ENCODE measurements at regions not wholly inside any gene's neighbourhood (a gene's known extent, or its start where the extent isn't known, plus 50 kb on each side); places are given as distances from the start of the nearest gene placed in this dataset.

- Histone ChIP-seq H3K27me3 (ENCODE audit: control insufficient read depth, insufficient read depth, low read length) (no peaks in the 10 kb centered on the region), H3K9ac (ENCODE audit: low read length in 3 of 3) (no peak overlapping the region), H3K36me3 (ENCODE audit: control insufficient read depth in 2 of 3, insufficient read depth in 3 of 3, low read length in 3 of 3) (no peaks in the 10 kb centered on the region), H3K27ac (ENCODE audit: low read depth in 2 of 2, low read length in 2 of 2) (no peak overlapping the region), H3K4me1 (ENCODE audit: control insufficient read depth in 2 of 3, insufficient read depth in 2 of 3, low read depth in 1 of 3, low read length in 3 of 3) (peaks cover 0 to 4% (median 3%) of the 10 kb centered on the region in 3 donors), H3K4me3 (ENCODE audit: low read length in 3 of 3) (no peak overlapping the region), H3K9me3 (ENCODE audit: control insufficient read depth in 2 of 3, insufficient read depth in 1 of 3, low read length in 3 of 3) (peaks cover 0 to 3% (median 0%) of the 10 kb centered on the region in 3 donors)
- intact Hi-C loops (cut with DNase I): no loop called here
- TF ChIP-seq, protein P1, sequence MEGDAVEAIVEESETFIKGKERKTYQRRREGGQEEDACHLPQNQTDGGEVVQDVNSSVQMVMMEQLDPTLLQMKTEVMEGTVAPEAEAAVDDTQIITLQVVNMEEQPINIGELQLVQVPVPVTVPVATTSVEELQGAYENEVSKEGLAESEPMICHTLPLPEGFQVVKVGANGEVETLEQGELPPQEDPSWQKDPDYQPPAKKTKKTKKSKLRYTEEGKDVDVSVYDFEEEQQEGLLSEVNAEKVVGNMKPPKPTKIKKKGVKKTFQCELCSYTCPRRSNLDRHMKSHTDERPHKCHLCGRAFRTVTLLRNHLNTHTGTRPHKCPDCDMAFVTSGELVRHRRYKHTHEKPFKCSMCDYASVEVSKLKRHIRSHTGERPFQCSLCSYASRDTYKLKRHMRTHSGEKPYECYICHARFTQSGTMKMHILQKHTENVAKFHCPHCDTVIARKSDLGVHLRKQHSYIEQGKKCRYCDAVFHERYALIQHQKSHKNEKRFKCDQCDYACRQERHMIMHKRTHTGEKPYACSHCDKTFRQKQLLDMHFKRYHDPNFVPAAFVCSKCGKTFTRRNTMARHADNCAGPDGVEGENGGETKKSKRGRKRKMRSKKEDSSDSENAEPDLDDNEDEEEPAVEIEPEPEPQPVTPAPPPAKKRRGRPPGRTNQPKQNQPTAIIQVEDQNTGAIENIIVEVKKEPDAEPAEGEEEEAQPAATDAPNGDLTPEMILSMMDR (IDR thresholded peaks at IDR 0.05; ENCODE audit: borderline replicate concordance, extremely low read depth, insufficient read depth): no peak
- FAIRE-seq (no peak), DNase-seq (no peak)
These were observed 165.9 kb upstream of the GSC start for GRCh38 chr14:94935706-94936300.

GRCh38 chr14:94934276-94934810, 164.4 kb upstream of the GSC start:
- TF ChIP-seq, protein P1 (IDR thresholded peaks at IDR 0.05; ENCODE audit: borderline replicate concordance, extremely low read depth, insufficient read depth): no peak
- Histone ChIP-seq H3K4me3 (ENCODE audit: low read length in 3 of 3) (no peak overlapping the region), H3K36me3 (ENCODE audit: control insufficient read depth in 2 of 3, insufficient read depth in 3 of 3, low read length in 3 of 3) (no peaks in the 10 kb centered on the region), H3K9me3 (ENCODE audit: control insufficient read depth in 2 of 3, insufficient read depth in 1 of 3, low read length in 3 of 3) (peaks cover 0 to 3% (median 0%) of the 10 kb centered on the region in 3 donors), H3K27me3 (ENCODE audit: control insufficient read depth, insufficient read depth, low read length) (no peaks in the 10 kb centered on the region), H3K9ac (ENCODE audit: low read length in 3 of 3) (no peak overlapping the region), H3K4me1 (ENCODE audit: control insufficient read depth in 2 of 3, insufficient read depth in 2 of 3, low read depth in 1 of 3, low read length in 3 of 3) (peaks cover 0 to 4% (median 3%) of the 10 kb centered on the region in 3 donors), H3K27ac (ENCODE audit: low read depth in 2 of 2, low read length in 2 of 2) (no peak overlapping the region)
- FAIRE-seq (no peak), DNase-seq (no peak)
- intact Hi-C loops (cut with DNase I): no loop called here

DNA sequence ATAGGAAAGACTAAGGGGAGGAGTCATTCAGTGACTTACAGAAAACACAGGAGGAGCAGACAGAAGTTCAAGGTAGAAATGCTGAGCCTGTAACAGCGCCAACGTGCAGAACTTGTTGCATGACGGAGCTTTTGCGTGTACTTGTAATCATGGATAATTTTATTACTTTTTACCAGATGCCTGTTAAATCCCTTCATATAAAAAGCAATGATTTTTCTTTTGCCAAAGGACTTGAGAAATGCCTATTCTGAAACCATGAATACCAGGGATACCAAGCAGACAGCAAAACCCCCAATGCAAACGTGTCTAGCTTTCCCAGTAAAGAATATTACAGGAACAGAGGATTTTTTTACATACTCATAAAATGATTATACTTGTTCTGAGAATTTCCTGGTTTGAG, 163.6 kb upstream of the GSC start:
- no peak for DNase-seq
- Histone ChIP-seq H3K4me1 (ENCODE audit: control insufficient read depth in 2 of 3, insufficient read depth in 2 of 3, low read depth in 1 of 3, low read length in 3 of 3) (peaks cover 0 to 4% (median 3%) of the 10 kb centered on the region in 3 donors), H3K27me3 (ENCODE audit: control insufficient read depth, insufficient read depth, low read length) (no peaks in the 10 kb centered on the region), H3K9ac (ENCODE audit: low read length in 3 of 3) (no peak overlapping the region), H3K4me3 (ENCODE audit: low read length in 3 of 3) (no peak overlapping the region), H3K36me3 (ENCODE audit: control insufficient read depth in 2 of 3, insufficient read depth in 3 of 3, low read length in 3 of 3) (no peaks in the 10 kb centered on the region), H3K27ac (ENCODE audit: low read depth in 2 of 2, low read length in 2 of 2) (no peak overlapping the region), H3K9me3 (ENCODE audit: control insufficient read depth in 2 of 3, insufficient read depth in 1 of 3, low read length in 3 of 3) (peaks cover 0 to 3% (median 0%) of the 10 kb centered on the region in 3 donors)
- no peak for FAIRE-seq
- TF ChIP-seq, protein P1 (IDR thresholded peaks at IDR 0.05; ENCODE audit: borderline replicate concordance, extremely low read depth, insufficient read depth): no peak
- intact Hi-C loops (cut with DNase I): no loop called here

All from kidney (tissue), 13 donors.